Coronary artery (tissue), 2 donors: ENCODE measurements at regions not wholly inside any gene's neighbourhood (a gene's known extent, or its start where the extent isn't known, plus 50 kb on each side); places are given as distances from the start of the nearest gene placed in this dataset.
"Not testable (repeated sequence)": the region's sequence is repeated elsewhere in the genome, so short reads cannot be mapped to it uniquely, and the experiment has no call there.

Experiments
- DNase-seq: peaks from one replicate; pipeline ENCODE4 v3.0.0-alpha.2; 2017; ENCODE audit warnings: low spot score
- H3K27ac ChIP-seq, 2 donors: fragments of 200-600 bp; sonication (generic); one replicate each; pipeline ENCODE4 v1.5.1; 2016 to 2019
- H3K4me3 ChIP-seq: fragments of 200-600 bp; sonication (generic); 2 replicates; pipeline ENCODE4 v1.5.1; 2016; ENCODE audit warnings: mild to moderate bottlenecking, moderate library complexity
- CTCF ChIP-seq: fragments of 200-600 bp; sonication (generic); IDR thresholded peaks from one replicate; pipeline ENCODE4 v1.5.1; 2019; ENCODE audit warnings: antibody characterized with exemption

- no peak for DNase-seq
- Histone ChIP-seq H3K4me3 (no peak overlapping the region), H3K27ac (no peak overlapping the region)
- TF ChIP-seq CTCF, result no peak
These were observed 141.9 kb upstream of the ANKRD55 start for GRCh38 chr5:56375011-56375410.

DNA sequence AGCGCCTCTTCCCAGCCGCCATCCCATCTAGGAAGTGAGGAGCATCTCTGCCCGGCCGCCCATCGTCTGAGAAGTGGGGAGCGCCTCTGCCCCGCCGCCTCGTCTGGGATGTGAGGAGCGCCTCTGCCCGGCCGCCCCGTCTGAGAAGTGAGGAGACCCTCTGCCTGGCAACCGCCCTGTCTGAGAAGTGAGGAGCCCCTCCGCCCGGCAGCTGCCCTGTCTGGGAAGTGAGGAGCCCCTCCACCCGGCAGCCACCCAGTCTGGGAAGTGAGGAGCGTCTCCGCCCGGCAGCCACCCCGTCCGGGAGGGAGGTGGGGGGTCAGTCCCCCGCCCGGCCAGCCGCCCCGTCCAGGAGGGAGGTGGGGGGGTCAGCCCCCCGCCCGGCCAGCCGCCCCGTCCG, 139.4 kb upstream of the ANKRD55 start:
- not testable (repeated sequence) for DNase-seq, H3K4me3 ChIP-seq, H3K27ac ChIP-seq

DNA sequence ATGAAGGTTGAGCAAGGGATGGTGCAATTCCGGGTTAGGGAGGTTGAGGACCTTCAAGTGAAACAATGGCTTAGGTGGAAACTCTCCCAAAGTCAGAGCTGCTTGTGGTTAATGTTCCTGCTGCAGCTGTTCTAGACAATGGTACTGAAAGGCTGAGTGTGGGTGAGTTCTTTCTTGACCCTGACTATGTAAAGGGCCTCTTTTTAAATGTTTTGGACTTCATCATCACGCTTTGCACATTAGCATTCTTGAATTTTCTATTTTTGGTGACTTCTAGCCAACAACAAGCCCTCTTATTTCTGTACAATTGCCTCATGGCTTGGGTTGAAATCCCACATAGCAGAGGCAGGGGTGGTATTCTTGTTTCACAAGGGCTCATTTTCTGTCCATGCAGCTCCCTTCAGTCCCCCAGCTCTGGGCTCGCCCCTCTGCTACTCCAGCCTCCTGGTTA, 136.3 kb upstream of the ANKRD55 start:
- no peak overlapping the region for H3K4me3 ChIP-seq
- H3K27ac ChIP-seq, result no peak overlapping the region
- no peak for TF ChIP-seq CTCF
- DNase-seq, result no peak

GRCh38 chr5:56367748-56368147, 134.6 kb upstream of the ANKRD55 start:
- no peak for TF ChIP-seq CTCF
- Histone ChIP-seq H3K4me3 (no peak overlapping the region), H3K27ac (no peak overlapping the region)
- DNase-seq, result no peak

DNA sequence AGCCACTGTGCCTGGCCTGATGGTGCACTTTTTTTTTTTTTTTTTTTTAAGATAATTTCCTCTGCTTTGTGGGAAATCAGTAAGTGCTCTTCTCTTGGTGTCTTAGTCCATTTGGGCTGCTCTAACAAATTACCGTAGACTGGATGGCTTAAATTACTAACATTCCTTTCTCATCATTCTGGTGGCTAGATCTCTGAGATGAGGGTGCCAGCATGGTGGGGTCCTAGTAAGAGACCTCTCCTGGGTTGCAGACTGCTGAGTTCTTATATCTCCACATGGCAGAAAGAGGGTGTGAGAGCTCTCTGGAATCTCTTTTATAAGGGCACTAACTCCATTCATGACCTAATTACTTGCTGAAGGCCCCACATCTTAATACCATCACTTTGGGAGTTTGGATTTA, 133.9 kb upstream of the ANKRD55 start:
- H3K27ac ChIP-seq, result no peak overlapping the region
- DNase-seq, result no peak
- no peak overlapping the region for H3K4me3 ChIP-seq
- no peak for TF ChIP-seq CTCF

DNA sequence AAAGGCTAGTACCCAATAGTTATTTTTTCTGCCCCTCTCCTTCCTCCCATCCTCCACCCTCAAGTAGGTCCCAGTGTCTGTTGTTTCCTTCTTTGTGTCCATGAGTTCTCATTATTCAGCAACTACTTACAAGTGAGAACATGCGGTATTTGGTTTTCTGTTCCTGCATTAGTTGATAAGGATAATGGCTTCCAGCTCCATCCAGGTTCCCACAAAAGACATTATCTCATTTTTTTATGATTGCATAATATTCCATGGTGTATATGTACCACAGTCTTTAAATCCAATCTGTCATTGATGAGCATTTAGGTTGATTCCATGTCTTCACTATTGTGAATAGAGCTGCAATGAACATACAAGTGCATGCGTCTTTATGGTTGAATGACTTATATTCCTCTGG, 128.3 kb upstream of the ANKRD55 start:
- Histone ChIP-seq H3K27ac (no peak overlapping the region), H3K4me3 (no peak overlapping the region)
- no peak for DNase-seq
- no peak for TF ChIP-seq CTCF

GRCh38 chr5:56360816-56361215, 127.7 kb upstream of the ANKRD55 start:
- no peak for DNase-seq
- Histone ChIP-seq H3K27ac (no peak overlapping the region), H3K4me3 (no peak overlapping the region)
- no peak for TF ChIP-seq CTCF
